NCI-H1417 treated with DMSO at 0.1 percent for 48 hours (cell line): ENCODE measurements at regions not wholly inside any gene's neighbourhood (a gene's known extent, or its start where the extent isn't known, plus 50 kb on each side); places are given as distances from the start of the nearest gene placed in this dataset.

ENCODE experiments used
- DNase-seq: peaks from one replicate; lab custom pipeline; 2025; lab: John Stamatoyannopoulos, UW

GRCh38 chr12:107525063-107525718 lies 160.4 kb upstream of the PWP1 start:
- DNase-seq = no peak

- no peak for DNase-seq
Measured at GRCh38 chr12:107525719-107526554, 159.7 kb upstream of the PWP1 start.

- no peak for DNase-seq
Measured at GRCh38 chr12:107526555-107527180, 158.9 kb upstream of the PWP1 start.

GRCh38 chr12:107528731-107529365 lies 156.8 kb upstream of the PWP1 start:
- DNase-seq = no peak

GRCh38 chr12:107529991-107530390 lies 155.6 kb upstream of the PWP1 start:
- no peak for DNase-seq

GRCh38 chr12:107530701-107531100 lies 154.9 kb upstream of the PWP1 start:
- no peak for DNase-seq

- no peak for DNase-seq
Measured at GRCh38 chr12:107533218-107533617, 152.4 kb upstream of the PWP1 start.

GRCh38 chr12:107536613-107537012 lies 149.0 kb upstream of the PWP1 start:
- no peak for DNase-seq

GRCh38 chr12:107537464-107538119 lies 148.0 kb upstream of the PWP1 start:
- no peak for DNase-seq

- no peak for DNase-seq
Measured at GRCh38 chr12:107539196-107539939, 146.2 kb upstream of the PWP1 start.

GRCh38 chr12:107541001-107541705 lies 144.4 kb upstream of the PWP1 start:
- no peak for DNase-seq

- DNase-seq = no peak
Measured at GRCh38 chr12:107543416-107543815, 142.2 kb upstream of the PWP1 start.

- DNase-seq = no peak
Measured at GRCh38 chr12:107543841-107544240, 141.8 kb upstream of the PWP1 start.

GRCh38 chr12:107544937-107545336 lies 140.7 kb upstream of the PWP1 start:
- DNase-seq = no peak

GRCh38 chr12:107545737-107546353 lies 139.8 kb upstream of the PWP1 start:
- no peak for DNase-seq

- DNase-seq = no peak
Measured at GRCh38 chr12:107547389-107547788, 138.2 kb upstream of the PWP1 start.

GRCh38 chr12:107549651-107550480 lies 135.7 kb upstream of the PWP1 start:
- DNase-seq = no peak

GRCh38 chr12:107551434-107551833 lies 134.2 kb upstream of the PWP1 start:
- no peak for DNase-seq

GRCh38 chr12:107552263-107552662 lies 133.3 kb upstream of the PWP1 start:
- no peak for DNase-seq
